ENCODE measurements at regions not wholly inside any gene's neighbourhood (a gene's known extent, or its start where the extent isn't known, plus 50 kb on each side); places are given as distances from the start of the nearest gene placed in this dataset.
"Not testable (repeated sequence)": the region's sequence is repeated elsewhere in the genome, so short reads cannot be mapped to it uniquely, and the experiment has no call there.

DNA sequence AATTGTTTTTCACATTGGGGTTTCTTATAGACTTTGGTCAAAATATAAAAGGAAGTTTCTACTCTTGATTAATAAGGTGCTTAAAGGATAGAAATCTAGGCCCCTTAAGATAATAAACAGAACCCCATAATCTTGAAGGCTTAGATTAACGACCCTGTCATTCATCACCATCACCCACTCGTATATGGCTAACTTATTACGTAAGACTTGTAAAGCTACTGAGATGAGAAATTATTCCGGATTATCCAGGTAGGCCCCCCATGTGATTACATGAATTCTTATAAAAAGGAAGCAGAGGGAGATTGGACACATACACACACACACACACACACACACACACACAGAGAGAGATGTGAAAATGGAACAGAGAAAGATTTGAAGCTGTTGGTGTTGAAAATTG lies 1489.2 kb upstream of the TENM4 start:
- H3K4me3 ChIP-seq (ENCODE audit: low read length): no peak overlapping the region
- TF ChIP-seq, protein P1, sequence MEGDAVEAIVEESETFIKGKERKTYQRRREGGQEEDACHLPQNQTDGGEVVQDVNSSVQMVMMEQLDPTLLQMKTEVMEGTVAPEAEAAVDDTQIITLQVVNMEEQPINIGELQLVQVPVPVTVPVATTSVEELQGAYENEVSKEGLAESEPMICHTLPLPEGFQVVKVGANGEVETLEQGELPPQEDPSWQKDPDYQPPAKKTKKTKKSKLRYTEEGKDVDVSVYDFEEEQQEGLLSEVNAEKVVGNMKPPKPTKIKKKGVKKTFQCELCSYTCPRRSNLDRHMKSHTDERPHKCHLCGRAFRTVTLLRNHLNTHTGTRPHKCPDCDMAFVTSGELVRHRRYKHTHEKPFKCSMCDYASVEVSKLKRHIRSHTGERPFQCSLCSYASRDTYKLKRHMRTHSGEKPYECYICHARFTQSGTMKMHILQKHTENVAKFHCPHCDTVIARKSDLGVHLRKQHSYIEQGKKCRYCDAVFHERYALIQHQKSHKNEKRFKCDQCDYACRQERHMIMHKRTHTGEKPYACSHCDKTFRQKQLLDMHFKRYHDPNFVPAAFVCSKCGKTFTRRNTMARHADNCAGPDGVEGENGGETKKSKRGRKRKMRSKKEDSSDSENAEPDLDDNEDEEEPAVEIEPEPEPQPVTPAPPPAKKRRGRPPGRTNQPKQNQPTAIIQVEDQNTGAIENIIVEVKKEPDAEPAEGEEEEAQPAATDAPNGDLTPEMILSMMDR (conservative IDR thresholded peaks at IDR 0.05; ENCODE audit: low read length): no peak
- no peak for DNase-seq (ENCODE audit: low read depth)

DNA sequence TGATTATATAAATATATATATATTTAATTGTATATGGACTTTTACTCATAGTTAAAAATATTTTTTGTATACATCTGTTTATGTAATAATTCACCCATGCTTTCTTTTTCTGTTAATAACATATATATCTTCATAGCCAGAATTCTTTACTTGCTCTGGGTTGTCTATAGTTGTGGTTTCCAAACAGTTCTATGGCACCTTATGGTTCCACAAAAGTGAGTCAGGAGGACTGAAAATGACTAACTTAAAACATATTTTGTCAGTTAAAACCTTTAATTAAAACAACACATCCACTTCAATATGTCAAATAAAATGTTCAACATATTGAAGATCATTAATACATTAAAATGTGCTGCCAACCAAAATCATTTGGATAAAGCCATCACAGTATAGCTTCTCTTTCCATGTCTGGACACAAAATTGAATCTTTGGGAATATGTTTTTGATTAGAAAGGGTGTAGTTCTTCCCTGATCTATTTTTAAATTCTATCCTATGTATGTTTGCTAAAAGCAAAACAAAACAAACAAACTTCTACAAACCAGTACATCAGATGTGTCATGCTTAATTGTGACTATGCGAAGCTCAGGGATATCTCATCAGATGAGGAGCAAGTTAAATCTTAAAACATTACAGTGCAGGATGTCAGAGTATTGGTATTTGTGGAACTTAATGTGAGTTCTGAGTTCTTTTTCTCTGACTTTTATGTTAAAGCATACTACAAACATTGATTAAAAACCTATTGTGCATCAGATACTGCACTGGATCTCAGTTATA lies 1488.4 kb upstream of the TENM4 start:
- peak; percentile 7 for DNase-seq (ENCODE audit: low read depth)
- H3K4me3 ChIP-seq (ENCODE audit: low read length): no peak overlapping the region
- TF ChIP-seq, protein P1 (conservative IDR thresholded peaks at IDR 0.05; ENCODE audit: low read length): no peak

DNA sequence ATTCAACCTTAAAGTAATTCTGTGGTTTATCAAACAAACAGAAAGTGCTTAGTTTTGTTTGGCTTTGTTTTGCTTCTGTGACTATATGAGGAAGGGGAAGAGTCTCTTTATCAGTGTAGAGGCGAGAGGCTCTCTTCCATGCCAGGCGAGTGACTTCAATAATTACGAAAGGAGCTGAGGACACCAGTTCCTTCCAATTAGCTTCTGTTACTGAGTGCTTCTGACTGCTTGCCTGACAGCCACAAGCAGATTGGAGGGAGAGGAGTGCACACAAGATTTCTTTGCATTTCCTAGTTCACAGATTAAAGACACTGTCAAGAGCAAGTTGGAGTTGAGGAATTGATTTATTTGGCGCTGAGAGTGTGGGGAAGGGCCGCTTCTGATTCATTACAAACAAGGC lies 1484.5 kb upstream of the TENM4 start:
- no peak overlapping the region for H3K4me3 ChIP-seq (ENCODE audit: low read length)
- no peak for DNase-seq (ENCODE audit: low read depth)
- TF ChIP-seq, protein P1 (conservative IDR thresholded peaks at IDR 0.05; ENCODE audit: low read length): no peak

DNA sequence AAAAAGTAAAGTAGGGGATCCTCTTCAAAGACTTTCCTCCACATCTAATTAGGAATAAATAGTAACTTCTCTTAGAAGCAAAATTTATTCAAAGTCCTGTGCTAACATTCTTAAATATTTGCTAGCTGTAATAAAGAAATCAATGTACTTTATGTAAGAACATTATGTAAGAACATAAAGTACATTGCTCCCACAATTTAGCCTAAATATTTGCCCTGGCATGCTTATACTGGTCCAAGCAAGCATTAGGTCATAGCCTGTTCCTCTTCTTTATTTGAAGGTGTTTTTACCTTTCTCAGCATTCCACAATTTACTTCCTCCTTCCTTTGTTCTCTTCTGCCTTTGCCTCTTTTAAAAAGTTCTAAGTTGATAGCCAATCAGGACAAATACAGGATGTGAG lies 1480.5 kb upstream of the TENM4 start:
- not testable (repeated sequence) for H3K4me3 ChIP-seq (ENCODE audit: low read length); DNase-seq (ENCODE audit: low read depth)

DNA sequence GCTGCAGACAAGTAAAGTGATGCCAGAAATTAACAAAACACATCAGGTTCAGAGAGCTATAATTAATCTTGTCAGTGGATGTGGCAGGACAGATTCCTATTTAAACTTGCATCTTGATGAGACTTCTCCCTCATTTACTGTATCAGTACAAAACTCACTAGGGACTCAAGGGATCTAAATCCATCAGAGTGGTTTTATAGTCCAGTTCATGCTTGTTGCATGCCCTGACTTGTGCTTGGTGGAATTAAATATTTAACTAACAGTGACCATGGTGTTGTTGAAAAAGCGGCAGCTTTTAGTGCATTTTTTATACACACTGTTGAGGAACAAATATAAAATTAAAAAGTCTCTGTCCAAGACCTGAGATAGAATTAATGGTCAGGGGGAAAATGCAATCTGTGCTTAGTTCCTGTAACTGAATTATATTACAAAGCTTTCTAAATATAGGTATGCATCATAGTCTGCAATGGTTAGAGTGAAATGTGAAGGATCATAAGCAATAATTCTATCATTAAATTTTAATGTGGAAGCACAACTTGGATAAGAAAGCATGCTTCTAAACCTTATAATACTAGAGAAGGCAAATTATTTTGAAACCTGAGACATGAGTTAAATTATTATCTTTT lies 1475.5 kb upstream of the TENM4 start:
- TF ChIP-seq, protein P1 (conservative IDR thresholded peaks at IDR 0.05; ENCODE audit: low read length): no peak
- DNase-seq (ENCODE audit: low read depth): no peak
- no peak overlapping the region for H3K4me3 ChIP-seq (ENCODE audit: low read length)

DNA sequence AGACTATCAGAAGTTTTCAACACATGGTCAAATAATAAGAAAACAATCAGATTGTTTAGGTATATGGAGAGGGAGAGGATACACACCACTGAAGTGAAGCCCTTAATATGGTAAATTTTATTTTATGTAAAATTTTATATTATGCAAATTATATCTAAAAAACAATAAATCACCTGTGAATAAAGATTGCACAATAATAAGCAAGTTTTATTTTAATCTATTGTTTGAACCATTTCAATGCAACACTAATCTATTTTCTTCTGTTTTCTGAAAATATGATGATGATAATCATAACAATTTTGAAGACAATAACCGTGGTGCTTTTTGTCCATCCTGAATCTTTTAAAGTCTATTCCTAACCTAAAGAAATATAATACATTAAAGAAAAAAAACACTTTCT lies 1473.5 kb upstream of the TENM4 start:
- TF ChIP-seq, protein P1 (conservative IDR thresholded peaks at IDR 0.05; ENCODE audit: low read length): no peak
- H3K4me3 ChIP-seq (ENCODE audit: low read length): no peak overlapping the region
- DNase-seq (ENCODE audit: low read depth): no peak

DNA sequence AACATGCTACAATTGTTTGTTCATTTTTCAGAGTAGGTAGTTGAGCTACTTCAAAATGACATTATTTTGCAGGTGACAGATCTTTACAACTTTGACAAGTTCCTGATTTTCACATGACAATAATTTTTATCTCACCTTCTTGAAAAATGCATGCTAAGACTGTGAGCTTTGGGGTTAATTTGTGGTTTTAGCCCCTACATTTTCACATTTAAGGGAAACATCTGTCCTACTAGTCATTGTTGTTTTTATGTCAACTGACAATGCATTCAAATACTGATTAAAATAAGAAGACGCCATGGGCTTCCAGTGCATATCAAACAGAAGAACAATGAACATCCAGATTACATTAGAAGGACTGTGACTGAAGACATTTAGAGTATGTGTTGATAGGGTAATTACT lies 1470.8 kb upstream of the TENM4 start:
- no peak overlapping the region for H3K4me3 ChIP-seq (ENCODE audit: low read length)
- DNase-seq (ENCODE audit: low read depth): no peak
- TF ChIP-seq, protein P1 (conservative IDR thresholded peaks at IDR 0.05; ENCODE audit: low read length): no peak
